Adrenal gland (tissue), 5 donors: ENCODE measurements at regions not wholly inside any gene's neighbourhood (a gene's known extent, or its start where the extent isn't known, plus 50 kb on each side); places are given as distances from the start of the nearest gene placed in this dataset.

Source experiments
- CTCF ChIP-seq, 6 experiments: fragments of 450-650 bp in 4 of 6; fragments of 200-600 bp in 2 of 6; sonication (generic) in 1 of 6; IDR thresholded peaks; 1 replicate in 5 of 6; 2 replicates in 1 of 6; pipeline versions ENCODE4 v1.5.1 to v1.8.0; 2016 to 2021; ENCODE audit warnings: antibody characterized with exemption in 6 of 6, mild to moderate bottlenecking in 2 of 6, moderate library complexity in 1 of 6
- POLR2A ChIP-seq, 2 donors: fragments of 450-650 bp; IDR thresholded peaks; one replicate each; pipeline ENCODE4 v1.6.1; 2017; ENCODE audit warnings: antibody characterized with exemption in 2 of 2, mild to moderate bottlenecking in 2 of 2, moderate library complexity in 1 of 2
- donor health status: DM: no; HTN: no; CAD: no.

DNA sequence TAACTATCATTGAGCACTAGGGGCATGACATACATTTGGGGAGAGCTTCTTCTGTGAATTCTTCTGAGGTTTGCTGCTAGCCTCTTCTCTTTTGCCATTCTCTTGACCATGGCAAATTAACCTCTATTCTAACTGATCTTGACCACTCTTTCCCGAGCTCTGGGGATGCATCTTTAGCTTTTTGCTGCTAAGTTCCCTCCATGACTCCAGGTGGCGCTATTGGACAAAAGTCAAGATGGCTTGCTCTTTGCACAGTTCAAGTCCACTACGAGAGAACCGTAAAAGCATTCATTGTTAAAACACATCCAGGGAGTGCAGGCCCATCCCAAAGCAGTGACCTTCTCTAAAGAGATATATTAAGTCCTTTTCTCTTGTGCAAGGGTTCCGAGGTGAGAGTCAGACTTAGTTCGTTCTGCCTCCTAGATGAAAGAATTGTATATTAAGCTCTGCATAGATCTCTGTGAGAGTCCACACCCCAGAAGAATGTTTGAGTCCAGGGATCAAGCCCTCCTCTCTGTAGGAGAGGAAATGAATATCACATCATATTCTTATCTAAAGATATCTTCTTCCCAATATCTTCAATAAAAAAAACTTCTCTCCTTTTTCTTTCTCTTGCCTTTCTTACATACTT is 1152.9 kb upstream of the CDH6 start:
- TF ChIP-seq POLR2A (IDR thresholded peaks at IDR 0.05) (no peak), CTCF (IDR thresholded peaks at IDR 0.05) (peak in 5 of 6 experiments; percentile 28 to 48 (median 40))
